HG02588 (cell line): ENCODE measurements at regions not wholly inside any gene's neighbourhood (a gene's known extent, or its start where the extent isn't known, plus 50 kb on each side); places are given as distances from the start of the nearest gene placed in this dataset.
"Not testable (repeated sequence)": the region's sequence is repeated elsewhere in the genome, so short reads cannot be mapped to it uniquely, and the experiment has no call there.

Experiments used
- ATAC-seq: cut with Tn5 transposase; IDR thresholded peaks from one replicate; pipeline ENCODE4 v1.9.1; 2021; ENCODE audit warnings: mild to moderate bottlenecking, moderate library complexity; ENCODE audit not compliant: unreplicated experiment

- no peak for ATAC-seq
These were observed 1042.1 kb downstream of the TYW1 start for GRCh38 chr7:68038621-68039314.

GRCh38 chr7:68041554-68041953 lies 1044.9 kb downstream of the TYW1 start:
- ATAC-seq: no peak

DNA sequence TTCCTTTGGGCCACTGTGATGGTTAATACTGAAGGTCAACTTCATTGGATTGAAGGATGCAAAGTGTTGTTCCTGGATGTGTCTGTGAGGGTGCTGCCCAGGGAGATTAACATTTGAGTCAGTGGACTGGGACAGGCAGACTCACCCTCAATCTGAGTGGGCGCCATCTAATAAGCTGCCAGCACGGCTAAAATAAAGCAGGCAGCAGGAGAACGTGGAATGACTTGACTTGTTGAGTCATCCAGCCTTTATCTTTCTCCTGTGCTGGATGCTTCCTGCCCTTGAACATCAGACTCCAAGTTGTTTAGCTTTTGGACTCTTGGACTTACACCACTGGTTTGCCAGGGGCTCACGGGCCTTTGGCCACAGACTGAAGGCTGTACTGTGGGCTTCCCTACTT lies 1046.9 kb downstream of the TYW1 start:
- no peak for ATAC-seq

DNA sequence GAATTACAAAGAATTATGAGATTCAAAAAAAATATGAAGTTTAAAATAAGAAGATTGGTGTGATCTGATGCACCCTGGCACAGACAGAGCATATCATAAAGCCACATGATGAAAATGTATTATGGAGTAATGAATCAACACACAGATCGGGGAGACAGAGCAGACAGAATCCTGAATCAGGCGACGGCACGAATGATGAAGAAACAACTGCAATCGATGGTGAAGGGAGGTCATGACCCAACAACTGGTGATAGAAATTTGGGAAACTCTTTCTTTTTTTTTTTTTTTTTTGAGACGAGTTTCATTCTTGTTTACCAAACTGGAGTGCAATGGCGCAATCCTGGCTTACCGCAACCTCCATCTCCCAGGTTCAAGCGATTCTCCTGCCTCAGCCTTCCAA lies 1054.0 kb downstream of the TYW1 start:
- ATAC-seq: no peak

- ATAC-seq: no peak
These were observed 1061.4 kb downstream of the TYW1 start for GRCh38 chr7:68058014-68058413.

GRCh38 chr7:68063171-68063570 lies 1066.5 kb downstream of the TYW1 start:
- no peak for ATAC-seq

- no peak for ATAC-seq
These were observed 1068.9 kb downstream of the TYW1 start for GRCh38 chr7:68065581-68065980.

- no peak for ATAC-seq
These were observed 1071.2 kb downstream of the TYW1 start for GRCh38 chr7:68067845-68068244.

DNA sequence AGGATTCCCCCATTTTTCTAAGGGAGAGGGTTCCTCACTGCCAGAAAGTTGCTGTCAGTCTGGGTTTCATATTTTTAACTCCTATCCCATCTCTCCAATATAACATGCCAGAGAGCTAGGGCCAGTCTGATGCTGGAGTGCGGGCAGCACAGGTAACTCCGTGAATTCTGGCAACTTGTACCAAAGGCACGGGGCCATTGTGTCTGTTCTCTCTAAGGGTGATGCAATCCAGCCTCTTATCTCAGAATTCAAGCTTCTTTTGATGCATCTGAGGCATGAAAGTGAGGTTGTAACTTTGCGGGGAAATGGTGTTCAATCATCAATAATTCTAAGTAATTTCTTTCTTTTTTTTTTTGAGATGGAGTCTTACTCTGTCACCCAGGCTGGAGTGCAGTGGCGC lies 1074.4 kb downstream of the TYW1 start:
- no peak for ATAC-seq

- no peak for ATAC-seq
These were observed 1077.1 kb downstream of the TYW1 start for GRCh38 chr7:68073701-68074100.

DNA sequence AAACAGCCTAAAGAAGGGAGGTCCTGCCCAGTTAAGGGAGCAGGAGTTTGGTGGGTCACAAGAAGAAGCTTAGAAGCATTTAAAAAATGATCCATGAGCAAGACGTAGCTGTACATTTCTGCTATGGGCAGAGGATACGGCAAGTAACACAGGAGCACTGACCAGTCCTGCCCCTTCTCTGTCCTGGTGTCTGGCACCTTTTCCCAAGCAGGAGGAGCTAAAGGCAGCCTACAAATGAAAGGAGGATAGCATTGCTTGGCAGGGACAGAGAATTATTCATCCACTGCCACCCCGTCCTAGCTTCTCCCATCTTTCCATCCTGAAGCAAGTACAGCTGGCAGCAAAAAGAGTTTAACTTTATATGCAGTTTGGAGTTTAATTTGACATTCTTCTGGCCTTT lies 1077.6 kb downstream of the TYW1 start:
- ATAC-seq: no peak

DNA sequence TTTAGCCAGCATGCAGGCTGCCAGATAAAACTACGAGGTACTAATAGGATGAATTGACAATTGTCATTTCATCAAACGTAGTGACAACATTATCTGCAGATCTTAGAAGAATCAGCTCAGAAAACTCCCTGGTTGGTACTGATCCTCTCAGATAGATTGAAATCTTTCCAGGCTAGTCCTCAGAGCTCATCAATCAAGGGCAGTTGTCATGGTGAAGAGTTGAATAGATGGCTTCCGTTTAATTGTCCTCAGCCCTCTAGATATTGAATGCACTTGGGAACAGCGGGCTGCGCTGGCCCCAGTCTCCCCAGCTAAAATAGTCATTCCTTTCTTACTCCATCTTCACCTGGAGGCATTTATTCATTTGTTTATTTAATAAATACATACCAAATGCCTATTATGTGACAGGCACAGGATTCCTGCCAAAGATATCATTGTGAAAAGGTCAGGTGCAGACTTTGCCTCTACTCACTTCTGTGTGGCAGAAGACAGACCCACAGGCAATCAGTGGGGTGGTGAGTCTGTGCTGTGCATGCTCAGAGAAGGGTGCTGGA lies 1081.6 kb downstream of the TYW1 start:
- no peak for ATAC-seq

- not testable (repeated sequence) for ATAC-seq
These were observed 1085.7 kb downstream of the TYW1 start for GRCh38 chr7:68082066-68082960.

- not testable (repeated sequence) for ATAC-seq
These were observed 1086.5 kb downstream of the TYW1 start for GRCh38 chr7:68082961-68083657.

DNA sequence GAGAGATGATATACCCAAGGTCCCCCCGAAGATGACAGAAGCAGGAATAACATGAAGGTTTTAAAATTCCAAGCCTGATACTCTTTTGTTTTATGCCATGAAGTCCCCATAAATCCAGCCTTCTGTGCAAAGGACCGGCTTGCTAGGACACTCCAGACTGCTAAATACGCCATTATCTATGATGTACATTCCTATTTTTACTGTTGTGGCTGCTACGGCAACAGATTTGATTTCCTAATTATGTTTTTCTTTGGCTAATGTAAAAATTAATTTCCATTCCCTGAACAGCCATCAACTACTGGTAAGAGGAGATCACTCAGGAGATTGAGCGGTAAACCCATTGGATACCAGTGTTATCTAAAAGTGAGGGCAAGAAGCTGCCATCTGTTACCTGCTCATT lies 1090.8 kb downstream of the TYW1 start:
- ATAC-seq: no peak

- ATAC-seq: no peak
These were observed 1092.2 kb downstream of the TYW1 start for GRCh38 chr7:68088879-68089278.

DNA sequence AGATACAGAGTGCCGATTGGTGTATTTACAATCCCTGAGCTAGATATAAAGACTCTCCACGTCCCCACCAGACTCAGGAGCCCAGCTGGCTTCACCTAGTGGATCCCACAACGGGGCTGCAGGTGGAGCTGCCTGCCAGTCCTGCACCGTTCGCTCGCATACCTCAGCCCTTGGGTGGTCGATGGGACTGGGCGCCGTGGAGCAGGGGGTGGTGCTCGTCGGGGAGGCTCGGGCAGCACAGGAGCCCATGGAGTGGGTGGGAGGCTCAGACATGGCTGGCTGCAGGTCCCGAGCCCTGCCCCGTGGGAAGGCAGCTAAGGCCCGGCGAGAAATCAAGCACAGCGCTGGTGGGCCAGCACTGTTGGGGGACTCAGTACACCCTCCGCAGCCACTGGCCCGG lies 1093.6 kb downstream of the TYW1 start:
- ATAC-seq: not testable (repeated sequence)

- ATAC-seq: no peak
These were observed 1106.7 kb downstream of the TYW1 start for GRCh38 chr7:68103319-68103718.

DNA sequence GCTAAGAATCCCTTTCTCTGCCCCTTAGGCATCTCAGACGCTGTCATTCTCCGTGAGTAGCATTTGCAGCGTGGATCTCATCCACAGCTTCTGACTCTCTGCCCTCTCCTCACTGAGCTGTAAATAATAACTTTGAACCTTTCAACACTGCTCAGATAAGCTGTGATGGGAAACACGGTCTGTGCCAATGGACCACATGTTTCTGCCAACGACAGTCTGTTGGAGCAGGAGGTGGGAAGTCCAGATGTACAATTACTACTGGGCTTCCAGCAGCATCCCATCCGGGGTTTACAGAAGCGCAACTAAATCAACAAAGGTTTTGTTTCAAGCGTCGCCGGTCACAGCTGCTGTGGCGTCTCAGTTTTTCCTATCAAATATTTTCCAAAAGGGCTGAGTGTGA lies 1110.6 kb downstream of the TYW1 start:
- ATAC-seq: no peak

DNA sequence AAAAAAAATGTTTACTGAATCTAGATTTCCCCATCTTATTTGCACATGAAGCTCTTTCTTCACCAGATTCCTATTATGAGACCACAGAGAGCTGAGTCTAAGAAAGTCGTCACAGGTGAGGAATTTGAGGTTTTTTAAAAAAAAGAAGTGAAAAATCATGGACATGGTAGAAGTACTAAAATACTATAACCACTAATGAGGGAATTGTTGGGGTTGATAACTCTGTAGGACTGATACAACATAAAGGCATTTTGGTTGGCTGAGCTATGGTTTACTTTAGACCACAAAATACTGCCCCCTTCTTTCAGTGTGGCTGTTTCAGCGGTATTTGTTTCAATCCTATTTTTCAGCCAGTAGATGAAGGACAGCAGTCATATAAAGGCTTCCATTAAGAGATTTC lies 1111.3 kb downstream of the TYW1 start:
- no peak for ATAC-seq

DNA sequence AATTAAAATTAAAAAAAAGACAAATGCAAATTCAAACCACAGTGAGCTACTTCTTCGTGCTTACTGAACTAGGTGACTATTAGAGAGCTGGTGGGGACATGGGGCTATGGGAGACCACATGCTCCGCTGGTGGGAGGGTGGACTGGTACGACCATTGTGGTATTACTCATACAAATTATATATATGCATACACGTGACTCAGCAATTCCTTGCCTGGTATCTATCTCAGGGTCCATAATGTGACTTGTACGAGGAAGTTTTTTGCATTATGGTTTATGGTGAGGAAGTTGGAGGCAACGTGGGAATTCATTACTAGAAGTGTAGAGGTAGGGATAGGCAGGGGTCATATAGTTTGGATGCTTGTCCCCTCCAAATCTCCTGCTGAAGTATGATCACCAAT lies 1112.7 kb downstream of the TYW1 start:
- no peak for ATAC-seq
